ENCODE measurements at regions not wholly inside any gene's neighbourhood (a gene's known extent, or its start where the extent isn't known, plus 50 kb on each side); places are given as distances from the start of the nearest gene placed in this dataset.
"Not testable (repeated sequence)": the region's sequence is repeated elsewhere in the genome, so short reads cannot be mapped to it uniquely, and the experiment has no call there.

- Histone ChIP-seq H3K9me3 (replicated peaks) (no peaks in the 10 kb centered on the region), H3K27me3 (ENCODE audit: low read depth) (peaks cover 63% of the 10 kb centered on the region), H3K4me3 (no peak overlapping the region), H3K27ac (replicated peaks) (no peak overlapping the region), H3K4me1 (no peaks in the 10 kb centered on the region), H3K36me3 (no peaks in the 10 kb centered on the region)
- no peak for TF ChIP-seq CTCF (IDR thresholded peaks at IDR 0.05; ENCODE audit: borderline replicate concordance)
- DNase-seq, result no peak
- intact Hi-C loops (cut with micrococcal nuclease), result no loop called here
Observed at GRCh38 chr10:2888403-2889004, 178.8 kb upstream of the PFKP start.

GRCh38 chr10:2887391-2888070 is 179.8 kb upstream of the PFKP start:
- intact Hi-C loops (cut with micrococcal nuclease), result no loop called here
- Histone ChIP-seq H3K36me3 (no peaks in the 10 kb centered on the region), H3K27me3 (ENCODE audit: low read depth) (peaks cover 58% of the 10 kb centered on the region), H3K27ac (replicated peaks) (no peak overlapping the region), H3K4me1 (no peaks in the 10 kb centered on the region), H3K9me3 (replicated peaks) (no peaks in the 10 kb centered on the region), H3K4me3 (no peak overlapping the region)
- TF ChIP-seq CTCF (IDR thresholded peaks at IDR 0.05; ENCODE audit: borderline replicate concordance), result no peak
- DNase-seq, result no peak

- Histone ChIP-seq H3K4me1 (no peaks in the 10 kb centered on the region), H3K27me3 (ENCODE audit: low read depth) (peaks cover 50% of the 10 kb centered on the region), H3K9me3 (replicated peaks) (no peaks in the 10 kb centered on the region), H3K27ac (replicated peaks) (no peak overlapping the region), H3K36me3 (no peaks in the 10 kb centered on the region), H3K4me3 (no peak overlapping the region)
- intact Hi-C loops (cut with micrococcal nuclease), result no loop called here
- no peak for DNase-seq
- no peak for TF ChIP-seq CTCF (IDR thresholded peaks at IDR 0.05; ENCODE audit: borderline replicate concordance)
Observed at GRCh38 chr10:2886662-2887061, 180.7 kb upstream of the PFKP start.

GRCh38 chr10:2885288-2886278 is 181.8 kb upstream of the PFKP start:
- Histone ChIP-seq H3K27ac (replicated peaks) (no peak overlapping the region), H3K4me3 (no peak overlapping the region), H3K36me3 (no peaks in the 10 kb centered on the region), H3K27me3 (ENCODE audit: low read depth) (peaks cover 40% of the 10 kb centered on the region), H3K9me3 (replicated peaks) (no peaks in the 10 kb centered on the region), H3K4me1 (no peaks in the 10 kb centered on the region)
- DNase-seq, result no peak
- intact Hi-C loops (cut with micrococcal nuclease), result no loop called here
- TF ChIP-seq CTCF (IDR thresholded peaks at IDR 0.05; ENCODE audit: borderline replicate concordance), result no peak

- H3K4me3 ChIP-seq; DNase-seq; H3K27ac ChIP-seq (replicated peaks); intact Hi-C loops (cut with micrococcal nuclease); H3K4me1 ChIP-seq; H3K36me3 ChIP-seq; H3K9me3 ChIP-seq (replicated peaks): not testable (repeated sequence)
- H3K27me3 ChIP-seq (ENCODE audit: low read depth), result peaks cover 38% of the 10 kb centered on the region
Observed at GRCh38 chr10:2883983-2884540, 183.3 kb upstream of the PFKP start.

Data from left ventricle myocardium inferior (tissue), 1 donor.